ENCODE measurements at regions not wholly inside any gene's neighbourhood (a gene's known extent, or its start where the extent isn't known, plus 50 kb on each side); places are given as distances from the start of the nearest gene placed in this dataset.
"Not testable (repeated sequence)": the region's sequence is repeated elsewhere in the genome, so short reads cannot be mapped to it uniquely, and the experiment has no call there.

GRCh38 chr5:66425842-66426241 lies 170.4 kb upstream of the MAST4 start:
- DNase-seq = no peak

DNA sequence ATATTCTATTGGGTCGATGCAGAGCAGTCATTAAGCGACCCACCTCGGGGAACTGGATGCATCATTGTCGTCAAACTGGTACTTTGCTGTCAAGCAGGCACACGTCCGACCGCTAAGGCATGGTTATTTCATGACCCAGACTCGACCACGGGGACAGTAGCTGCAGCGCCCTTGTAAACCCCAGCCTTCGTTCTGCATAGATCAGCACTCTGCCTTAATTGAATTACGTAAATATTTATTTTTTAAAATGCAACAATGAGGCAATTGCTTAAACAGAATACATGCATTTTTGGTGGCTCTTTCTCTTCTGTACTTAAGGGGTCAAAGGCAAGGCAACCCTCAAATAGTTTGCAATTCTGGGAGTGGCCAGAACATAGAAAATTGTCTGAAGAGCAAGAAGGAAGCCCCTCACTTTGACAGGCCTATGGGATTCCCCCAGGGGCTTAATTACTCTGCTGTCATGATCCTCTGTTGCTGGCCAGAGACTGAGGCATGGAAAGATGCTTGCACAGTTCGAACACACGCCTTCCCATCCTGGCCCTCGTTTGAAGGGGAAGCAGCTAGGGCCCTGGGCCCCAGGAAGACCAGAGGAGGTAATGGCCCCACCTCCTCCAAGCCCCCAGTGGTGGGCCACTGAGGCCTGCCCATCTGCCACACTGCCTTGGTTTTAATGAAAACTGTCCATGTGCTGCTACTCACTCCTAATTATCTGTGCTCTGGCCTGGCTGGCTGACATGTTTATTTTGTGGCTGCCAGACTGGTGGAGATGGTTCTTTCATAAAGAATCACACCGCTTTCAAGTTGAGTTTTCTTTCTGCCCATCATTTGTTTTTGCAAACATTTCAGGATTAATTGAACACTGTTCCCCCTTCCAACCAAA lies 169.7 kb upstream of the MAST4 start:
- DNase-seq = no peak

DNA sequence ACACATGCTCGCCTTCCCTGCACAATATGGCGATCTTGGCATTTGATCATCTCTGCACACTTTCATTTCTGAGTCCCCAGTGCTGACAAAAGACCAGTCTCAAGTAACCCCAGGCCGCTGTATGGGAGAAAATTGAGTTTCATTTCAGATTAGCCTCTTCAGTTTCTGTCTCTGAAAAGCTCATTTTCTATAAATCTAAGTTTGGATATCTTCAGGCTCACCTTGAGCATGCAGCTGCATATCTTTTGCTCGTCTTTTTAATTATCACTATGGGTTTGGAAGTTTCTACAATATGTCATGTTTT lies 169.1 kb upstream of the MAST4 start:
- DNase-seq = no peak

GRCh38 chr5:66436721-66437120 lies 159.5 kb upstream of the MAST4 start:
- no peak for DNase-seq

DNA sequence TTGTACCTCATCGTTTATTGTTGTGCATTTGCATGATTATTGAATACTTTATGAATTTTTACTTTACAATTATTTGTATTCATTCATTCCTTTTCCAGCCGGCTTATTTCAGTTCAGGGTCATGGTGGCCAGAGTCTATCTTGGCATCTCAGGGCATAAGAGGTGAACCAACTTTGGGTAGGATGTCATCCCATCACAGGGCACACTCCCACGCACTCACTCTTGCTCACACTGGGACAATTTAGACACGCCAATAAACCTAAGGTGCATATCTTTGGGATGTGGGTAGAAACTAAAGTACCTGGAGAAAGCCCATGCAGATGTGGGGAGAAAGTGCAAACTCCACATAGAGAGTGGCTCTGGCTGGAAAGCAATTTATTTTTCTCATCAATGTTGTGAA lies 158.1 kb upstream of the MAST4 start:
- no peak for DNase-seq

- DNase-seq = no peak
Observed at GRCh38 chr5:66438696-66439095, 157.5 kb upstream of the MAST4 start.

DNA sequence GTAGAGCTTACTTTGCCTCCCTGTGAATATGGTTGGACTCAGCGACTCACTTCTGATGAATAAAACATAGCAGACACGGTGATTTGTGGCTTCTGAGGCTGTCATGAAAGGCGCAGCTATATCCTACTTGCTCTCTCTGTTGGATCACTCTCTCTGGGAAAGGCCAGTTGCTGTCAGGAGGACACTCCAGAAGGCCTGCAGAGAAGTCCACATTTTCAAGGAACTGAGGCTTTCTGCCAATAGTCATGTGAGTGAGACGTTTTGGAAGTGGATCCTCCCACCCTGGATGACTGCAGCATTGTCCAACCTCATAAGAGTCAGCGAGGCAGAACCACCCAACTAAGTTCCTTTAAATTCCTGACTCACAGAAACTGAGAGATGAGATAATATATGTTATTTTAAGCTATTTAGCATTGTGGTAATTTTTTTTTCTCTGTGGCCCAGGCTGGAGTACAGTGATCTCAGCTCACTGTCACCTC lies 156.0 kb upstream of the MAST4 start:
- no peak for DNase-seq

- no peak for DNase-seq
Observed at GRCh38 chr5:66441351-66441750, 154.8 kb upstream of the MAST4 start.

GRCh38 chr5:66442951-66443445 lies 153.2 kb upstream of the MAST4 start:
- DNase-seq = no peak

DNA sequence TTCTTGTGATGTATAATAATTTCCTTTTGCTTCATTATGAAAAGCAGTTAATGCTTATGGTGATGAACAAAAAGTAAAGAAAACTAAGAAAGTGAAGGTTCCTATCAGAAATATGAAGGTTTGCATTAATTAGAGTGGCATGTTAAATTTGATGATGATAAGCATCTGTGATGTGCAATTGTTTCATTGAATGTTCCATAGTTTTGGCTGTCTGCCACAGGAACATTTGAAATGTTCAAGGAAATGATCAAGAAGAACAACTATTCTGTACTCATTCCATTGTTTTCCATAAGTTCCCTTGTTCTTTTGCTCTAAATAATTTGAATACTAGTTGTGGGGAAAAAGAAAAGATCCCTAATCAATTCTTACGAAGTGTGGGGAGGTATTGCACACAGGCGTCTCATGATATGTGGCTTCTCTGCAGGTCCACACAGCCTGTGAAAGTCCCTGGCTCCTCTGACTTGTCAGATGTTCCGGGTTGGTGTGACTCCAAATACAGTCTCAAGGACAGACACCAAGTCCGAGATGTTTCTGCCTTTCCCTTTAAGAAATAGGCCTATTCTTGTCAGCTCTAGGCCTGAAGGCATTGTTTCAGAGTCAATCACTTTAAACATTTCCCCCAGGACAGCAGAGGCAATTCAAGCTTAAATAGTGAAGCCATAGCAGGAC lies 152.6 kb upstream of the MAST4 start:
- no peak for DNase-seq

DNA sequence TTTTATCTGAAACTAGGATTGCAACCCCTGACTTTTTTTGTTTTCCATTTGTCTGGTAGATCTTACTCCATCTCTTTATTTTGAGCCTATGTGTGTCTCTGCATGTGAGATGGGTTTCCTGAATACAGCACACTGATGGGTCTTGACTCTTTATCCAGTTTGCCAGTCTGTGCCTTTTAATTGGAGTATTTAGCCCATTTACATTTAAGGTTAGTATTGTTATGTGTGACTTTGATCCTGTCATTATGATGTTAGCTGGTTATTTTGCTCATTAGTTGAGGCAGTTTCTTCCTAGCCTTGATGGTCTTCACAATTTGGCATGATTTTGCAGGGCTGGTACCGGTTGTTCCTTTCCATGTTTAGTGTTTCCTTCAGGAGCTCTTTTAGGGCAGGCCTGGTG lies 148.1 kb upstream of the MAST4 start:
- DNase-seq = not testable (repeated sequence)

DNA sequence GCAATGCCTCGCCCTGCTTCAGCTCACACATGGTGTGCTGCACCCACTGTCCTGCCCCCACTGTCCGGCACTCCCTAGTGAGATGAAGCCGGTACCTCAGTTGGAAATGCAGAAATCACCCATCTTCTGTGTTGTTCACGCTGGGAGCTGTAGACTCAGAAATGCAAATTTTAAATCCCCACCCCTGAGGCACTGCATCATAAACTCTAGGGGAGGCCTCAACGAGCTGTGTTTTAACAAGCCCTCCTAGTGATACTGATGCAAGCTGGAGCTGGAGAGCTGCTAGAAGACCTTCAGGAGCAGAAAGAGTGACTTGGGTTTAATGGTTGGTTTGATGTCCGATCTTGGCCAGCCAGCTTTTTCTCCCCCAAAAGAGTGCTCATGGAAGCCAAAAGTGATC lies 146.0 kb upstream of the MAST4 start:
- DNase-seq = no peak

DNA sequence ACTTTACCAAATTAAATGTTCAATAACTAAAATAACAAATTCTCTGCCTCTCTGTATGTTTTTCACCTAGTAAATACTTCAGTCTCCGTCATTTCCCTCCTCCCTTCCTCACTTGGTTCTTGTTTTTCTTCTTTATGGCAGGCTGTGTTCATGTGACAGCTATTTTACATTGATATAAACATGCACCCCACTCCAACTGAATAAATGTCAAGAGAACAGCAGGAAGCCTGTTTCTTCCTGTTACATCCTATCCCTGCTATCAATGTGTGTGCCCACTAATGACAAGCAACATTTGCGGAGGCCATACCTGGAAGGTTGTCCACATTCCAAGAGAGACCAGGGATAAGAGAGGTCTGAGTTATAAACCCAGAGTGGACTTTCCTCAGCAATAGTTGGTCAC lies 145.2 kb upstream of the MAST4 start:
- DNase-seq = no peak

- no peak for DNase-seq
Observed at GRCh38 chr5:66452109-66452508, 144.1 kb upstream of the MAST4 start.

GRCh38 chr5:66454186-66455078 lies 141.8 kb upstream of the MAST4 start:
- no peak for DNase-seq

GRCh38 chr5:66459728-66460127 lies 136.5 kb upstream of the MAST4 start:
- DNase-seq = no peak

GRCh38 chr5:66467564-66467963 lies 128.6 kb upstream of the MAST4 start:
- no peak for DNase-seq

DNA sequence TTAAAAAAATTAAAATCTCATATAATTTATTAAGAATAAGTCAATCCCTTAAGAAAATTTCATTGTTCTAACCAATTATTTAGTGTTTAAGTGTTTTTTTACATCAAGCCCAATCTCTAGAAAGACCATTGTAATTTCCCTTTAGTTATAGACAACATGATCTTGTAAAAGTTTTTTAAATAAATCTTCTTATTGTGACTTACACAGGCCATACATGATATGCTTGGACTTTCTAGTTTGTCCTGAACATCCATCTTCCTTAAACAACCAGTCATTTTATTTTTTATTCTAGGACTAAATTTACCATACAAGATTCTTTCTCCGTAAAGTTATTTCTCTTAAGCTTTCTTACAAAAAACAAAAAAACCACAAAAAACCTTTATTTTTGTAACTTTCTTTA lies 126.5 kb upstream of the MAST4 start:
- no peak for DNase-seq

DNA sequence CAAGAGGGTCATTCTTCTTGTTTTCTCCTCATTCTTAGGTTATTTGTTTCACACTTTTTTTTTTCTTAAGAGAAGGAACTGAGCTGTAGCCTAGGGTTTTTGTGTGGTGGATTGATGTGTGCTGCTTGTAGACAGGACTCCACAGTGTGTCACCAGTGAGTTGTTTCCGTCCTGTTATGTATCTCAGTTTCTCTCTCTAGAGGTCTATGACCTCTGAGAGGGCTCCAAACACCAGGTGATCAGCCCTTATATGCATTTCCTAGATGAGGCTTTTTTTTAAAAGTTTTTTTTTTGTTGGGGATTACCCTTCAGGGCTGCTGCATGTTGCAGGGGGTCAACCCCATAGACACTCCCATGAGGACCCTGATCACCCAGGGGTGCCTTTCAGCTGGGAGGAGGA lies 124.2 kb upstream of the MAST4 start:
- no peak for DNase-seq

DNA sequence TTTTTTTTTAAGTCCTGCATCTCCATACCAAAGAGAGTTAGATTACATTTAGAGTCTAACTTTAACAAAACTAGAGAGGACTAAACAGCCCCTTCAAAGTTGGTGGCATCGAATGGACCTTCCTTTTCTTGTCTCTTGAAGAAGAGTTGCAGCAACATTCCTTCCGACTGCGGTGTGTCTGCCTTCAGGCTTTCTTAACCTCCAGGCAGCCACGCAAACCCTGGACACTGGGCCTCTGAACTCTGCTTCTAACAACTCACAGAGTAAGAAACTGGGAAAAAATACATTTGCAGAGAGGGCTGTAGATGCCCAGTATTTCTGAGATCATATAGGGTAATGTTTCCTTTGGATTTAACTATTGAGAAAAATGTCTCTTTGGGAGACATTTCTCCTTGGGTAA lies 120.5 kb upstream of the MAST4 start:
- no peak for DNase-seq

- no peak for DNase-seq
Observed at GRCh38 chr5:66477596-66477995, 118.6 kb upstream of the MAST4 start.

DNA sequence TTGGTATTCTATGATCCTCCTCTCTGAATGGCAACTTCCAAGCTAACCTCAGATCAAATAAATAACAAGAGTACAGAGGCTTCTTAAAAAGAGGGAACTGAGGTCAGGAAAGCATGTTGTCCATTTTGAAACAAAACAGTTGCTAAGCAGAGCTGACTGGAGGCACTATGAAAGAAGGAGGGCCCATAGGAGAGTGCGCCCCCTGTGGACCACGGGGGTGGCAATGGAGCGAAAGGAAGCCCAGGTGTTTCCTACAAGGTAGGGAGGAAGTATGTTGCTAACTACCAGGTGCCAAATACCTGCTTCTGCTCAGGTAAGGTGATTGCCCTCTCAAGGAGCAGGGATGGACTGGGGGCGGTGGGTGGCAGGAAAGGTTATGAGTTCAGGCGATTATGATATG lies 101.8 kb upstream of the MAST4 start:
- DNase-seq = no peak

- DNase-seq = no peak
Observed at GRCh38 chr5:66498791-66499207, 97.4 kb upstream of the MAST4 start.
